ENCODE measurements at regions not wholly inside any gene's neighbourhood (a gene's known extent, or its start where the extent isn't known, plus 50 kb on each side); places are given as distances from the start of the nearest gene placed in this dataset.

DNA sequence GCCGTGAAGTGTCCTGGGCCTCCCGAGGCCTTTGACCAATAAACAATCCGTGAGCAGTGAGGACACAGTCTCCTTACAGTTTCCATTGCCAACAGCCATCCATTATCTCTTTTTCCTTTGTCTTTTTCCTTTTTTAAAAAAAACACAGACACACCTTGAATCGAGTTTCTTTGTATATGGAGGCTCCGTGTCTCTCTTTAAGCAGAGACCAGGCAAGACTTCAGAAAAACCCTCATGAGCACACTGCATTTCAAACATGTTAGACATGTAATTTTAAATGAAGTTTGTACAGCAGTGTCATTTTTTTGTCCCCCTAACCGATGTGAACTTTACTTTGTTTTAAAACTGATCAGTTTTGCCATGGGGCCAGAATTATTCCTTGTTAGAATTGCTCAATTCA, 111.1 kb downstream of the SPTSSA start:
- POLR2A ChIA-PET: no interaction called here
- DNase-seq (ENCODE audit: extremely low spot score): no peak
- CTCF ChIA-PET: no interaction called here
- TF ChIP-seq, protein P1, sequence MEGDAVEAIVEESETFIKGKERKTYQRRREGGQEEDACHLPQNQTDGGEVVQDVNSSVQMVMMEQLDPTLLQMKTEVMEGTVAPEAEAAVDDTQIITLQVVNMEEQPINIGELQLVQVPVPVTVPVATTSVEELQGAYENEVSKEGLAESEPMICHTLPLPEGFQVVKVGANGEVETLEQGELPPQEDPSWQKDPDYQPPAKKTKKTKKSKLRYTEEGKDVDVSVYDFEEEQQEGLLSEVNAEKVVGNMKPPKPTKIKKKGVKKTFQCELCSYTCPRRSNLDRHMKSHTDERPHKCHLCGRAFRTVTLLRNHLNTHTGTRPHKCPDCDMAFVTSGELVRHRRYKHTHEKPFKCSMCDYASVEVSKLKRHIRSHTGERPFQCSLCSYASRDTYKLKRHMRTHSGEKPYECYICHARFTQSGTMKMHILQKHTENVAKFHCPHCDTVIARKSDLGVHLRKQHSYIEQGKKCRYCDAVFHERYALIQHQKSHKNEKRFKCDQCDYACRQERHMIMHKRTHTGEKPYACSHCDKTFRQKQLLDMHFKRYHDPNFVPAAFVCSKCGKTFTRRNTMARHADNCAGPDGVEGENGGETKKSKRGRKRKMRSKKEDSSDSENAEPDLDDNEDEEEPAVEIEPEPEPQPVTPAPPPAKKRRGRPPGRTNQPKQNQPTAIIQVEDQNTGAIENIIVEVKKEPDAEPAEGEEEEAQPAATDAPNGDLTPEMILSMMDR (IDR thresholded peaks at IDR 0.05; ENCODE audit: control extremely low read depth, extremely low read depth, low read depth, missing control alignments): no peak

DNA sequence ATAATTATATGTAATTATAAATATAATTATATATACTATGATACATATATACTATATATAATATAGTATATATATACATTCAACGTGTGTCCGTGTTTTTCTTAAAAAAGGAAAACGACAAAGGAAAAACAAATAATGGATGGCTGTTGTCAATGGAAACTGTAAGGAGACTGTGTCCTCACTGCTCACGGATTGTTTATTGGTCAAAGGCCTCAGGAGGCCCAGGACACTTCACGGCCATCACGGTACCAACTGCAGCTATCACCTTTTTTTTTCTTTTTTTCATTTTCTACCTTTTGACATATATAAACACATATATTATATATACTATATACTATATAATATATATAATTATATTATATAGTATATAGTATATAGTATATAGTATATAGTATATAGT, 113.4 kb downstream of the SPTSSA start:
- ChIA-PET CTCF (no interaction called here), POLR2A (no interaction called here)
- TF ChIP-seq, protein P1 (IDR thresholded peaks at IDR 0.05; ENCODE audit: control extremely low read depth, extremely low read depth, low read depth, missing control alignments): no peak
- DNase-seq (ENCODE audit: extremely low spot score): no peak

DNA sequence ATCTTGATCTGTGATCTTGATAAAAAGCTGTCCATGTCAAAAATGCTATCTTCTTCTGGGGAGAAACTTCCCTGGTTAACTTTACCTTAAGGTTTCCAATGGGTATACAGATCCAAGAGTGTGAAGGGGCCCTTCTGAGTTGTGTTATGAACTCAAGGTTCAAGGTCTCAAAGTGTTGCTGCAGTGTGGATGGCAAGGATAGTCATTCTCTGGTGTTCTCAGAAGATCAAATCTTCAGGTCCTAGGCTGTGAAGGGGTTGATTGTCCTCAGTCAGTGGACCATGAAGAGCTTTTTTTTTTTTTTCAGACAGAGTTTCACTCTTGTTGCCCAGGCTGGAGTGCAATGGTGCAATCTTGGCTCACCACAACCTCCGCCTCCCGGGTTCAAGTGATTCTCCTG, 114.4 kb downstream of the SPTSSA start:
- DNase-seq (ENCODE audit: extremely low spot score): peak; percentile 23
- ChIA-PET CTCF (no interaction called here), POLR2A (no interaction called here)
- TF ChIP-seq, protein P1 (IDR thresholded peaks at IDR 0.05; ENCODE audit: control extremely low read depth, extremely low read depth, low read depth, missing control alignments): no peak

DNA sequence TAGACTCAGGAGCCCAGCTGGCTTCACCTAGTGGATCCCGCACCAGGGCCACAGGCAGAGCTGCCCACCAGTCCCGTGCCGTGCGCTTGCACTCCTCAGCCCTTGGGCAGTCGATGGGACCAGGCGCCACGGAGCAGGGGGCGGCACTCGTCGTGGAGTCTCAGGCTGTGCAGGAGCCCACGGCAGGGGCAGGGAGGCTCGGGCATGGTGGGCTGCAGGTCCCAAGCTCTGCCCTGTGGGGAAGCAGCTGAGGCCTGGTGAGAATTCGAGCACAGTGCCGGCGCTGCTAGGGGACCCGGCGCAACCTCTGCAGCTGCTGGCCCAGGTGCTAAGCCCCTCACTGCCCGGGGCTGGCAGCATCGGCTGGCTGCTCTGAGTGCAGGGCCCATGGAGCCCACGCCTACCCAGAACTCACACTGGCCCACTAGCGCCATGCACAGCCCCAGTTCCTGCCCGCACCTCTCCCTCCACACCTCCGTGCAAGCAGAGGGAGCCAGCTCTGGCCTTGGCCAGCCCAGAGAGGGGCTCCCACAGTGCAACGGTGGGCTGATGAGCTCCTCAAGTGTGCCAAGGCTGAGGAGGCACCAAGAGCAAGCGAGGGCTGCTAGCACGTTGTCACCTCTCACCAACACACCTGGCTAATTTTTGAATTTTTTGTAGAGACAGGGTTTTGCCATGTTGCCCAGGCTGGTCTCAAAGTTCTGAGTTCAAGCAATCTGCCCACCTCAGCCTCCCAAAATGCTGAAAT, 116.1 kb downstream of the SPTSSA start:
- TF ChIP-seq, protein P1 (IDR thresholded peaks at IDR 0.05; ENCODE audit: control extremely low read depth, extremely low read depth, low read depth, missing control alignments): no peak
- POLR2A ChIA-PET: no interaction called here

DNA sequence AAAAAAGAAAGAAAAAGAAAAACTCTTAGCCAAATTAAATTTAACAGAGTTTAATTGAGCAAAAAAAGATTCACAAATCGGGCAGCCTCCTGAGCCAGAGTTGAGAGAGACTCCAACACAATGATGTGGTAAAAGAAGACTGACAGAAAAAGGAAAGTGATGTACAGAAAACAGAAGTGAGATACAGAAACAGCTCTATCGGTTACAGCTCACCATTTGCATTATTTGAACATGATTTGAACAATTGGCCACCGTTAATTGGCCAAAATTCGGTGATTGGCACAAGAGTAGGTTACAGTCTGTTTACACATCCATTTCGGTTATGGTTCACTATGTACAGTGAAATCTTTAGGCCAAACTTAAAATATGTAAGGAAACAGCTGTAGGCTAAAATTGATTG, 117.7 kb downstream of the SPTSSA start:
- DNase-seq (ENCODE audit: extremely low spot score): no peak
- ChIA-PET CTCF (interaction anchor here (1.2 to 2.5 kb wide), 4 partner anchors 13 to 22 kb away, joined by 3 to 17 read pairs (median 8); no protein-coding TSS in a partner anchor), POLR2A (interaction anchor here (1.0 kb wide), 1 partner anchor 13 kb away, joined by 3 read pairs; no protein-coding TSS in a partner anchor)
- TF ChIP-seq, protein P1 (IDR thresholded peaks at IDR 0.05; ENCODE audit: control extremely low read depth, extremely low read depth, low read depth, missing control alignments): no peak

More for the DNA sequence above, 116.1 kb downstream of the SPTSSA start:
- DNase-seq (ENCODE audit: extremely low spot score): no peak
- CTCF ChIA-PET: interaction anchor here (0.8 to 2.5 kb wide), 5 partner anchors 14 to 23 kb away, joined by 3 to 17 read pairs (median 7); no protein-coding TSS in a partner anchor

DNA sequence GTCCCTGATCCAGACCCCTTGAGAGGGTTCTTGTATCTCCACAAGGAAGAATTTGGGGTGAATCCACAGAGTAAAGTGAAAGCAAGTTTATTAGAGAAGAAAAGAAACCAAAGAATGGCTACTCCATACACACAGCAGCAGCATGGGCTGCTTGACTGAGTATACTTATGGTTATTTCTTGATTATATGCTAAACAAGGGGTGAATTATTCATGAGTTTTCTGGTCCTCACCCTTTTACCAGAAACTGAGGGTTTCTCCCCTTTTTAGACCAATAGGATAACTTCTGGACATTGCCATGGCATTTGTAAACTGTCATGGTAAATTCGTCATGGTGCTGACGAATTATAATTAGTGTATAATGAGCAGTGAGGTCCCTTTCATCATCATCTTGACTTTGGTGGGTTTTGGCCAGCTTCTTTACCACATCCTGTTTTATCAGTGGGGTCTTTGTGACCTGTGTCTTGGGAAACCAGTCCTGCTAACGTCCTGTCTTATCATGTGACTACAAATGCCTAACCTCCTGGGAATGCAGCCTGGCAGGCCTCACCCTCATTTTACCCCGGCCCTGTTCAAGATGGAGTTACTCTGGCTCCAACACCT, 121.9 kb downstream of the SPTSSA start:
- ChIA-PET POLR2A (no interaction called here), CTCF (interaction anchor here (1.8 kb wide), 1 partner anchor 8 kb away, joined by 4 read pairs; no protein-coding TSS in a partner anchor)
- no peak for DNase-seq (ENCODE audit: extremely low spot score)
- TF ChIP-seq, protein P1 (IDR thresholded peaks at IDR 0.05; ENCODE audit: control extremely low read depth, extremely low read depth, low read depth, missing control alignments): no peak
